Panc1 (cell line): ENCODE measurements at regions not wholly inside any gene's neighbourhood (a gene's known extent, or its start where the extent isn't known, plus 50 kb on each side); places are given as distances from the start of the nearest gene placed in this dataset.

Source experiments
- ATAC-seq: fragments of 200-7000 bp; cut with Tn5 transposase; 2 replicates; pipeline ENCODE4 v1.9.1; 2020; ENCODE audit warnings: mild to moderate bottlenecking, moderate library complexity
- BruUV-seq: library from RNA; stranded (reverse); fragments of 400-500 nt; replicated peaks from 2 replicates; lab custom pipeline; 2021; lab: Mats Ljungman, UMichigan
- CTCF ChIA-PET: fragments of 300-600 bp; sonication (Branson Sonifier 250); formaldehyde crosslinking; loops from one replicate; lab custom pipeline; 2022; ENCODE audit warnings: antibody characterized with exemption; lab: Charles Lee
- POLR2A ChIA-PET: fragments of 300-600 bp; sonication (Branson Sonifier 250); formaldehyde crosslinking; loops from one replicate; lab custom pipeline; 2022; ENCODE audit warnings: antibody characterized with exemption; lab: Charles Lee
- DNase-seq: peaks from one replicate; pipeline ENCODE4 v3.0.0-alpha.2; 2010; ENCODE audit warnings: low read depth, low spot score
- H3K27ac ChIP-seq: 2 replicates; pipeline ENCODE4 v1.5.1; 2011; ENCODE audit warnings: mild to moderate bottlenecking, low read length, inconsistent platforms
- H3K27me3 ChIP-seq: fragments of 200-500 bp; sonication (Bioruptor generic); 2 replicates; pipeline ENCODE4 v1.6.0; 2014; ENCODE audit warnings: low read length, inconsistent platforms; ENCODE audit not compliant: control insufficient read depth, insufficient read depth
- H3K36me3 ChIP-seq: fragments of 200-500 bp; sonication (Bioruptor generic); 2 replicates; pipeline ENCODE4 v1.5.1; 2014; ENCODE audit warnings: inconsistent platforms, mild to moderate bottlenecking, low read length, moderate library complexity; ENCODE audit not compliant: control insufficient read depth, insufficient read depth
- H3K4me1 ChIP-seq: 2 replicates; pipeline ENCODE4 v1.5.1; 2011; ENCODE audit warnings: inconsistent platforms, mild to moderate bottlenecking, low read length, moderate library complexity; ENCODE audit not compliant: control insufficient read depth, insufficient read depth
- H3K4me3 ChIP-seq, 2 experiments: 2 replicates each; pipeline ENCODE4 v1.5.1; 2011 to 2012; ENCODE audit warnings: low read depth in 2 of 2, low read length in 2 of 2, mild to moderate bottlenecking in 2 of 2, inconsistent platforms in 1 of 2, moderate library complexity in 1 of 2
- H3K9me3 ChIP-seq: fragments of 200-500 bp; sonication (Bioruptor generic); 2 replicates; pipeline ENCODE4 v1.5.1; 2014; ENCODE audit warnings: low read depth, mild to moderate bottlenecking, inconsistent platforms, low read length, moderate library complexity; ENCODE audit not compliant: control insufficient read depth, insufficient read depth
- CTCF ChIP-seq: fragments of 450-650 bp; IDR thresholded peaks from 2 replicates; pipeline ENCODE4 v1.5.1; 2017; ENCODE audit warnings: mild to moderate bottlenecking
- POLR2AphosphoS5 ChIP-seq: IDR thresholded peaks from 2 replicates; pipeline ENCODE4 v1.6.1; 2012; ENCODE audit warnings: mild to moderate bottlenecking, low read depth, low read length, moderate library complexity
- REST ChIP-seq, 2 experiments: IDR thresholded peaks; 2 replicates each; pipeline ENCODE4 v1.6.1; 2011 to 2012; ENCODE audit warnings: low read depth in 2 of 2, control low read depth in 1 of 2, low read length in 1 of 2, mild to moderate bottlenecking in 1 of 2, moderate library complexity in 1 of 2; ENCODE audit not compliant: insufficient read depth in 1 of 2
- SIN3A ChIP-seq: IDR thresholded peaks from 2 replicates; pipeline ENCODE4 v1.6.1; 2012; ENCODE audit warnings: low read depth, mild to moderate bottlenecking, low read length, moderate library complexity, borderline replicate concordance; ENCODE audit not compliant: insufficient read depth
- TCF7L2 ChIP-seq: IDR thresholded peaks from 2 replicates; pipeline ENCODE4 v1.6.1; 2011; ENCODE audit warnings: mild to moderate bottlenecking, low read depth, low read length, inconsistent platforms
- in situ Hi-C: cut with HindIII; loops from 2 replicates; pipeline ENCODE4 v1.10.0; 2016; ENCODE audit warnings: low sequenced_read_pairs, low pct_unique_long_range_greater_than_20kb
- intact Hi-C: fragments of 100-400 bp; cut with micrococcal nuclease; formaldehyde crosslinking; loops from one replicate; pipeline ENCODE4 v1.10.0; 2022; ENCODE audit not compliant: unreplicated experiment

DNA sequence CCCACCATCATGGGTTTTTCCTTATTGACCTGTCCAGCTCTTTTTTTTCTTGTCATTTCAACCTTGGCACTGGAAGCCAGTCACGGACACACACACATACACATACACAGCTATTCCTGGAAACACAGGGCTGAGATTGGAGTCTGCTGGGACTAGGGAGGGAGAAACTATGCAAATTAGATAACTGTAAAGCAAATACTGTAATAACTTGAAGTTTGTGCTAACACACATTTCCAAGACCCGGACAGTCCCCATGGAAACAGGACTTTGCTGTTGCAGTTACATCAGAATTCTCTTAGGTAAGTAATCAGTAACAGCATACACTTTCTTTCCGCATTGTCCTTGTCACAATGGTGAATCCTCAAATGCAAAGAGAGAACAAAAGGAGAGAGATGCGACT, 304.4 kb downstream of the KBTBD8 start:
- POLR2A ChIA-PET, result no interaction called here
- BruUV-seq, result no TSS peak
- Histone ChIP-seq H3K4me3 (no peak overlapping the region), H3K27me3 (no peaks in the 10 kb centered on the region), H3K4me1 (no peaks in the 10 kb centered on the region), H3K27ac (no peak overlapping the region), H3K36me3 (no peaks in the 10 kb centered on the region), H3K9me3 (no peaks in the 10 kb centered on the region)
- in situ Hi-C loops (no loop called here), intact Hi-C loops (no loop called here)
- ATAC-seq (no peak), DNase-seq (no peak)
- CTCF ChIA-PET, result no interaction called here
- TF ChIP-seq SIN3A (no peak), TCF7L2 (no peak), REST (IDR thresholded peaks at IDR 0.05; ENCODE audit: insufficient read depth in 1 of 2, low read depth in 2 of 2, low read length in 1 of 2) (no peak), POLR2AphosphoS5 (no peak), CTCF (no peak)

DNA sequence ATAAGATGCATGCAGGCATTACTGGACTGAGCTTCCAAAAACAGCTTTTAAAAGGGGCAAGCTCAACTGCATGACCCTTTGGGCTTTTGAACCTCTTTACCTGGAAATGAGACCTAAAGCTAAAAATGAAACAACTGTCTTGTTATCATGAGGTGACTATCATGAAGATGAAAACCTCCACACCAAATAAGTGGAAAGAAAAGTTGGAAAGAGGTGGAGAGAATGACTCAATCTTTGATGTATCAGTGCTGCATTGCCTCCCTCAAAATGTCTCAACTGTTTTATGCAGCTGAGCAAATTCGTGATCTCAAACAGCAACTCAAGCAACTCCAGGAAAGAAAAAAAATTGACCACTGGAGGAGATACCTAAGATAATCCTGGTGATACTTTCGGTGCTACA, 307.1 kb downstream of the KBTBD8 start:
- Histone ChIP-seq H3K4me1 (no peaks in the 10 kb centered on the region), H3K27me3 (no peaks in the 10 kb centered on the region), H3K36me3 (no peaks in the 10 kb centered on the region), H3K27ac (no peak overlapping the region), H3K9me3 (no peaks in the 10 kb centered on the region), H3K4me3 (no peak overlapping the region)
- no peak for ATAC-seq
- no TSS peak for BruUV-seq
- in situ Hi-C loops (no loop called here), intact Hi-C loops (no loop called here)
- POLR2A ChIA-PET, result no interaction called here
- CTCF ChIA-PET, result no interaction called here
- DNase-seq, result no peak
- TF ChIP-seq SIN3A, result no peak
- no peak for TF ChIP-seq REST (IDR thresholded peaks at IDR 0.05; ENCODE audit: insufficient read depth in 1 of 2, low read depth in 2 of 2, low read length in 1 of 2)
- TF ChIP-seq POLR2AphosphoS5, result no peak
- TF ChIP-seq CTCF, result no peak
- TF ChIP-seq TCF7L2, result no peak
